ENCODE measurements at regions not wholly inside any gene's neighbourhood (a gene's known extent, or its start where the extent isn't known, plus 50 kb on each side); places are given as distances from the start of the nearest gene placed in this dataset.

DNA sequence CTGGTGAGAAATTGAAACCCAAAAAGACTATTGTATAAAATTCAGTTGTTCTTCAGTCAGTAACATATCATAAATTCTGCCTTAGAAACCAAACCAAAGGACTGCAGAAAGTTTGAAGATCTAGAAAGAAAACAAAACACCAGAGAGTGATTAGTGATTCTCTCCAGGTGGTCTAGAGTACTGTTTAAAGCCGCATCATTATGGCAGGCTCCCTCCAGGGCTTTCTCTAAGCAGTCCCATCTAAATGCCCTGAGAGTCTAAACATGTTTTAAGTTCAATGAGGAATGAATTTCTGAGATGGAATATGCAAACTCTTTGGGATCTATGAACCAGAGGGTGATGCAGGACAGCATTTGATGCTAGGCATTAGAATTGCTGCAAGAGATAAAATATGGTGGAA, 100.9 kb upstream of the ST6GALNAC5 start:
- TF ChIP-seq, protein P1, sequence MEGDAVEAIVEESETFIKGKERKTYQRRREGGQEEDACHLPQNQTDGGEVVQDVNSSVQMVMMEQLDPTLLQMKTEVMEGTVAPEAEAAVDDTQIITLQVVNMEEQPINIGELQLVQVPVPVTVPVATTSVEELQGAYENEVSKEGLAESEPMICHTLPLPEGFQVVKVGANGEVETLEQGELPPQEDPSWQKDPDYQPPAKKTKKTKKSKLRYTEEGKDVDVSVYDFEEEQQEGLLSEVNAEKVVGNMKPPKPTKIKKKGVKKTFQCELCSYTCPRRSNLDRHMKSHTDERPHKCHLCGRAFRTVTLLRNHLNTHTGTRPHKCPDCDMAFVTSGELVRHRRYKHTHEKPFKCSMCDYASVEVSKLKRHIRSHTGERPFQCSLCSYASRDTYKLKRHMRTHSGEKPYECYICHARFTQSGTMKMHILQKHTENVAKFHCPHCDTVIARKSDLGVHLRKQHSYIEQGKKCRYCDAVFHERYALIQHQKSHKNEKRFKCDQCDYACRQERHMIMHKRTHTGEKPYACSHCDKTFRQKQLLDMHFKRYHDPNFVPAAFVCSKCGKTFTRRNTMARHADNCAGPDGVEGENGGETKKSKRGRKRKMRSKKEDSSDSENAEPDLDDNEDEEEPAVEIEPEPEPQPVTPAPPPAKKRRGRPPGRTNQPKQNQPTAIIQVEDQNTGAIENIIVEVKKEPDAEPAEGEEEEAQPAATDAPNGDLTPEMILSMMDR (IDR thresholded peaks at IDR 0.05): no peak
- Histone ChIP-seq H3K27ac (no peak overlapping the region), H3K4me3 (no peak overlapping the region)
- DNase-seq (ENCODE audit: low spot score): no peak

DNA sequence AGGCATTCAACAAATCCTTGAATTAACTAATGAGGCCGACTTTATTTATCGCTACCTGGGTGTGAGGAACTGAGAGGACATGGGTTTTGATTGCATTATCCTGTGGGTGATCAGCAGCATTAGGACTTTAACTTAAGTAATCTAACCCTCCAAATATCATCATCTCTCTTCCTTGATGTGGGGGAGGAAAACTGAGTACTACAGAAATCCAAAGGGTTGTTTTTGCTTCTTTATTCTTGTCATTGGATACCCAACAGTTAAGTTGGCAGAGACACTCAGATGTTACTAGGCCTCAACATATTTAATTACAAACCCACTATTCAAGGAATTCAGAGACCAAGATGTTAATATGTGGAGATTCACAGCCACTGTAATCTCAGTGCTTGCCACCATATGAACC, 97.4 kb upstream of the ST6GALNAC5 start:
- Histone ChIP-seq H3K27ac (no peak overlapping the region), H3K4me3 (no peak overlapping the region)
- no peak for DNase-seq (ENCODE audit: low spot score)
- TF ChIP-seq, protein P1 (IDR thresholded peaks at IDR 0.05): no peak

DNA sequence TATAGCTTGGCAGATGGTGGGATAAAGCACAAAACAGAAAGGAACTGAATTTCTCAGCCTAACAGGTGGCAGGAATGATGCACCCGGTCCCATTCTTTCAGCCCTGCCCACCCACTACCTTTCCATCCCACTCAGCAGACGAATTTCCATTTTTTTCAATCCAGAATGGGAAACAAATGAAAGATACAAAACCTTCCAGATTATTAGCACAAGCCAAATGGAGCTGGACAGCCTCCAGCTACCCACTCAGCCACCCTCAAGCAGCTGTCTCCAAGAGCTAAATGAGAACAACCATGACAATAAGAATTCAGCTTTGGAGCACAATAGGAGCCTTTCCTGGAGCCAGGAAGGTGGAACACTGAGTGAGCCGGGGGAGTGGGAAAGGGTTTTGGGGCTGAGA, 96.3 kb upstream of the ST6GALNAC5 start:
- H3K27ac ChIP-seq: no peak overlapping the region
- no peak for DNase-seq (ENCODE audit: low spot score)
- TF ChIP-seq, protein P1 (IDR thresholded peaks at IDR 0.05): no peak
- H3K4me3 ChIP-seq: no peak overlapping the region

DNA sequence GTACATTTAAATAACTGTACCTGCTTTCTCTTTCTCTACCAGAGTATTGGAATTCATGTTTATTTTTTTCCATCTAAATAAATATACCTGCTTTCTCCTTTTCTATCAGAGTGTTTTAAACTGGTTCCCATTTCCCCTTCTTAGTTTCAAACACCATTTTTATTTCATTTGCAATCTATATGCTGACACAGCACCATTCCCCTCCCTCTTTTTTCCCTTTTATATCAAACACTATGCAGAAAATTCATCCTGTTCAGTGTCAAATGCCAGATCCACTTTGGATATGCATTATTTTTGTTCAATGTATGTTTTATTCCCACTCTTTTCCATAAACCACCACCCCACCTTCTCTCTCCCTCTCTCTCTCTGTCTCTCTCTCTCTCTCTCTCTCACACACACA, 85.8 kb upstream of the ST6GALNAC5 start:
- TF ChIP-seq, protein P1 (IDR thresholded peaks at IDR 0.05): no peak
- H3K4me3 ChIP-seq: no peak overlapping the region
- no peak overlapping the region for H3K27ac ChIP-seq
- no peak for DNase-seq (ENCODE audit: low spot score)

DNA sequence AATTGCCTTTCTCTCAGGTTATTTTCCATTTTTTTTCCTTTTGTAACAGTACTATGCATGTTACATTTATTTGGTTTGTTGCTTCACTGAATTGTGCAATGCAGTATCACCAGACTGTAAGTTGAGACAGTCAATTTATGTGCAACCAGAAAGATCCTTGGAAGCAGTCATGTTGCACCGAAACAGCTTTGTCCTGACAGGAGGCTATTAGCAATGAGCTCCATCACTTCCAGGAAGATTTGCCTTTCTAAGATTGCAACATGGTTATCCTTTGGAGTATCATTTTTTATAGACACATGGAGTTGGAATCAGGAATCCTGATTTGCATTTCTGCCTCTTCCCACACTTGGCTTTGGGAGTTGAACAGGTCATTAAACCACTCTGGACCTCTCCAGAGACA, 84.5 kb upstream of the ST6GALNAC5 start:
- H3K27ac ChIP-seq: no peak overlapping the region
- no peak for DNase-seq (ENCODE audit: low spot score)
- no peak overlapping the region for H3K4me3 ChIP-seq
- TF ChIP-seq, protein P1 (IDR thresholded peaks at IDR 0.05): no peak

DNA sequence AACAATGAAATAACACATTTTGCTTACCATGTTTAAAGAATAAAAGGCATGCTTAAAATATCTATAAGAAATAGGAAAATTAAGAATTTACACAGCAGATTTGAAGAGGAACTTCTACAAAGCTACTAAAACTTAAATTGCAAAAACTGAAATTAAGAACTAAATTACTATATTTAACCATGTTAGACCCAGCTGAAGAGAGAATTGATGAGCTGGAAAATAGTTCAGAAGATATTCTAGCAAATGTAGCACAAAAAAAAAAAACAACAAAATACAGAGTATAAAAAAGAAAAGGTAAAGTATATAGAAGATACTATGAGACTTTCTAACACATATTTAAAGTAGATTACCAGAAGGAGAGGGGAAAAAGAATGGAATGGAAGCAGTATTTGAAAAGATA, 82.8 kb upstream of the ST6GALNAC5 start:
- H3K27ac ChIP-seq: no peak overlapping the region
- DNase-seq (ENCODE audit: low spot score): no peak
- TF ChIP-seq, protein P1 (IDR thresholded peaks at IDR 0.05): no peak
- H3K4me3 ChIP-seq: no peak overlapping the region

DNA sequence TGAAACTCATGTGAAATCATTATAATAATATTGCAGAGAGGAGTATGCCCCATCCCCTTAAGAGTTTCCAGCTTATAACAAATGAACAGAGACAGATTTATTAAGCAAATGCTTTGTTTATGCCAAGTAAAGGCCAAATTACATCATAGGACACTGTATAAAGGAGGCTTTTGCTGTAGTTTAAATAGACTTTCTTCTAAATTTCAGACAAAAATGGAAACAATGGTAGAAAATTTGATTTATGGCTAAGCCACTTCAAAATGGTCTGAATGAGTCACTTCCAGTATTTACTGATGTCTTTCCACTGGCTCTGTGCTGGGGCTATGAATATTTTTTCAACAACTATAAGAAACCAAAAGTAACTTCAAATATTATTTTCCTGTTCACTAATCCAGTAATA, 81.1 kb upstream of the ST6GALNAC5 start:
- no peak overlapping the region for H3K27ac ChIP-seq
- no peak for DNase-seq (ENCODE audit: low spot score)
- H3K4me3 ChIP-seq: no peak overlapping the region
- TF ChIP-seq, protein P1 (IDR thresholded peaks at IDR 0.05): no peak

Measured in coronary artery (tissue), 2 donors.